Retinal pigment epithelial cell (primary cell): ENCODE measurements at regions not wholly inside any gene's neighbourhood (a gene's known extent, or its start where the extent isn't known, plus 50 kb on each side); places are given as distances from the start of the nearest gene placed in this dataset.

Experiments
- DNase-seq: peaks from one replicate; pipeline ENCODE4 v3.0.0-alpha.2; 2010; ENCODE audit warnings: low read depth
- H3K4me3 ChIP-seq: 2 replicates; pipeline ENCODE4 v1.5.1; 2011; ENCODE audit warnings: mild to moderate bottlenecking, low read length, control low read depth, moderate library complexity
- CTCF ChIP-seq: conservative IDR thresholded peaks from 2 replicates; pipeline ENCODE4 v1.5.1; 2011; ENCODE audit warnings: low read depth, low read length, control low read depth, inconsistent platforms

- H3K4me3 ChIP-seq, result no peak overlapping the region
- TF ChIP-seq CTCF, result no peak
- DNase-seq, result no peak
Observed at GRCh38 chr5:136622747-136623146, 257.4 kb upstream of the TRPC7 start.

GRCh38 chr5:136621743-136622142, 256.4 kb upstream of the TRPC7 start:
- TF ChIP-seq CTCF, result no peak
- no peak overlapping the region for H3K4me3 ChIP-seq
- no peak for DNase-seq

GRCh38 chr5:136620621-136621020, 255.3 kb upstream of the TRPC7 start:
- H3K4me3 ChIP-seq, result no peak overlapping the region
- TF ChIP-seq CTCF, result no peak
- DNase-seq, result no peak

- no peak for TF ChIP-seq CTCF
- no peak overlapping the region for H3K4me3 ChIP-seq
- DNase-seq, result no peak
Observed at GRCh38 chr5:136620016-136620419, 254.7 kb upstream of the TRPC7 start.

- DNase-seq, result no peak
- no peak for TF ChIP-seq CTCF
- no peak overlapping the region for H3K4me3 ChIP-seq
Observed at GRCh38 chr5:136619556-136619955, 254.2 kb upstream of the TRPC7 start.

GRCh38 chr5:136615251-136616119, 250.1 kb upstream of the TRPC7 start:
- DNase-seq, result no peak
- TF ChIP-seq CTCF, result no peak

GRCh38 chr5:136613230-136613629, 247.9 kb upstream of the TRPC7 start:
- H3K4me3 ChIP-seq, result no peak overlapping the region
- TF ChIP-seq CTCF, result no peak
- no peak for DNase-seq

More at GRCh38 chr5:136615251-136616119, 250.1 kb upstream of the TRPC7 start:
- H3K4me3 ChIP-seq, result no peak overlapping the region
